H1 (cell line): ENCODE measurements at regions not wholly inside any gene's neighbourhood (a gene's known extent, or its start where the extent isn't known, plus 50 kb on each side); places are given as distances from the start of the nearest gene placed in this dataset.

ENCODE experiments used
- JUND ChIP-seq: IDR thresholded peaks from 2 replicates; pipeline ENCODE4 v1.6.1; 2011; ENCODE audit warnings: mild to moderate bottlenecking, improper control_type of control experiment, low read length
- POLR2AphosphoS5 ChIP-seq: IDR thresholded peaks from 2 replicates; pipeline ENCODE4 v1.6.1; 2011; ENCODE audit warnings: low read depth, low read length
- SIRT6 ChIP-seq: IDR thresholded peaks from one replicate; pipeline ENCODE4 v1.7.1; 2012; ENCODE audit warnings: low read length, inconsistent platforms
- TF ChIP-seq, protein P1 (sequence below), 3 experiments: IDR thresholded peaks; 1 replicate in 2 of 3; 2 replicates in 1 of 3; pipeline versions ENCODE4 v1.5.1 to v1.6.1; 2011; ENCODE audit warnings: low read length in 3 of 3, mild to moderate bottlenecking in 3 of 3, inconsistent platforms in 2 of 3, low read depth in 1 of 3, moderate library complexity in 1 of 3; ENCODE audit not compliant: insufficient read depth in 1 of 3; ENCODE audit errors: control extremely low read depth in 1 of 3

DNA sequence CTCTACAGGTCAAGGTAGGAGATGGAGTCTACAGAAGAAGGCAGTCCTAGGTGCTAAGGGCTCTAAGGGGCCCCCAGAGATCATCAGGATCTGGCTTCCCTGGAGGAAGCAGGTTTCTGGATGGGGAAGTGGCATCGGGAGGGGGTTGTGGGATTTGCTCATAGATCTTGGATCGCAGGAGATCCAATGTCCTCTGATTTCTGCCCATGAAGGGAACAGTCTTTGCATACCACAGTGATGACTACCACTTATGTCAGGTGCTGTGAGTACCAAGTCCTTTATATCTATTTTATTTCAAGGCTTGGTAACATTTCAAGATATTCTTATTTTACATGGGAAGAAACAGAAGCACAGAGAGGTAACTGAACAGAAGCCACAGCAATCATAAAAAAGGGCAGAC lies 164.0 kb downstream of the RGS9 start:
- no peak for TF ChIP-seq SIRT6
- TF ChIP-seq, protein P1, sequence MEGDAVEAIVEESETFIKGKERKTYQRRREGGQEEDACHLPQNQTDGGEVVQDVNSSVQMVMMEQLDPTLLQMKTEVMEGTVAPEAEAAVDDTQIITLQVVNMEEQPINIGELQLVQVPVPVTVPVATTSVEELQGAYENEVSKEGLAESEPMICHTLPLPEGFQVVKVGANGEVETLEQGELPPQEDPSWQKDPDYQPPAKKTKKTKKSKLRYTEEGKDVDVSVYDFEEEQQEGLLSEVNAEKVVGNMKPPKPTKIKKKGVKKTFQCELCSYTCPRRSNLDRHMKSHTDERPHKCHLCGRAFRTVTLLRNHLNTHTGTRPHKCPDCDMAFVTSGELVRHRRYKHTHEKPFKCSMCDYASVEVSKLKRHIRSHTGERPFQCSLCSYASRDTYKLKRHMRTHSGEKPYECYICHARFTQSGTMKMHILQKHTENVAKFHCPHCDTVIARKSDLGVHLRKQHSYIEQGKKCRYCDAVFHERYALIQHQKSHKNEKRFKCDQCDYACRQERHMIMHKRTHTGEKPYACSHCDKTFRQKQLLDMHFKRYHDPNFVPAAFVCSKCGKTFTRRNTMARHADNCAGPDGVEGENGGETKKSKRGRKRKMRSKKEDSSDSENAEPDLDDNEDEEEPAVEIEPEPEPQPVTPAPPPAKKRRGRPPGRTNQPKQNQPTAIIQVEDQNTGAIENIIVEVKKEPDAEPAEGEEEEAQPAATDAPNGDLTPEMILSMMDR (IDR thresholded peaks at IDR 0.05; ENCODE audit: control extremely low read depth in 1 of 3, insufficient read depth in 1 of 3, low read depth in 1 of 3, low read length in 3 of 3), result no peak
- TF ChIP-seq JUND, result no peak
- no peak for TF ChIP-seq POLR2AphosphoS5
